Suprapubic skin (tissue), 4 donors: ENCODE measurements at regions not wholly inside any gene's neighbourhood (a gene's known extent, or its start where the extent isn't known, plus 50 kb on each side); places are given as distances from the start of the nearest gene placed in this dataset.
"Not testable (repeated sequence)": the region's sequence is repeated elsewhere in the genome, so short reads cannot be mapped to it uniquely, and the experiment has no call there.

Experiments used
- DNase-seq, 2 donors: peaks; one replicate each; pipeline ENCODE4 v3.0.0-alpha.2; 2019; ENCODE audit warnings: low spot score in 2 of 2
- H3K27ac ChIP-seq: fragments of 200-600 bp; sonication (generic); one replicate; pipeline ENCODE4 v1.5.1; 2019
- H3K27me3 ChIP-seq: fragments of 200-600 bp; sonication (generic); one replicate; pipeline ENCODE4 v1.5.1; 2019
- H3K36me3 ChIP-seq: fragments of 200-600 bp; sonication (generic); one replicate; pipeline ENCODE4 v1.5.1; 2019
- H3K4me1 ChIP-seq: fragments of 200-600 bp; sonication (generic); one replicate; pipeline ENCODE4 v1.5.1; 2019
- H3K4me3 ChIP-seq: fragments of 200-600 bp; sonication (generic); one replicate; pipeline ENCODE4 v1.5.1; 2019; ENCODE audit warnings: mild to moderate bottlenecking
- H3K9me3 ChIP-seq: fragments of 200-600 bp; sonication (generic); one replicate; pipeline ENCODE4 v1.5.1; 2019
- CTCF ChIP-seq, 2 donors: fragments of 200-600 bp in 1 of 2; fragments of 450-650 bp in 1 of 2; sonication (generic) in 1 of 2; IDR thresholded peaks; one replicate each; pipeline ENCODE4 v1.5.1; 2016 to 2019; ENCODE audit warnings: antibody characterized with exemption in 2 of 2, mild to moderate bottlenecking in 1 of 2, moderate library complexity in 1 of 2
- EP300 ChIP-seq: sonication (generic); formaldehyde crosslinking; IDR thresholded peaks from one replicate; pipeline ENCODE4 v1.6.1; 2017; ENCODE audit warnings: antibody characterized with exemption
- POLR2A ChIP-seq, 2 donors: fragments of 450-650 bp; IDR thresholded peaks; one replicate each; pipeline ENCODE4 v1.6.1; 2017; ENCODE audit warnings: antibody characterized with exemption in 2 of 2, mild to moderate bottlenecking in 2 of 2, moderate library complexity in 2 of 2
- POLR2AphosphoS5 ChIP-seq, 3 donors: sonication (generic); formaldehyde crosslinking; IDR thresholded peaks; one replicate each; pipeline ENCODE4 v1.6.1; 2017; ENCODE audit warnings: antibody characterized with exemption in 3 of 3
- WGBS: methylation state at CpG from one replicate; pipeline ENCODE4 v1.1.5; 2018; 5-methylcytosine and 5-hydroxymethylcytosine counted together

GRCh38 chr22:23457380-23457985 lies 122.6 kb downstream of the IGLL1 start:
- no peak overlapping the region for H3K4me3 ChIP-seq
- no peaks in the 10 kb centered on the region for H3K36me3 ChIP-seq
- no peak overlapping the region for H3K27ac ChIP-seq
- no peaks in the 10 kb centered on the region for H3K9me3 ChIP-seq
- no peak for DNase-seq
- WGBS = 63% methylated on average over 21 of the region's 21 CpGs
- TF ChIP-seq CTCF (IDR thresholded peaks at IDR 0.05) (no peak), POLR2A (IDR thresholded peaks at IDR 0.05) (no peak), EP300 (no peak), POLR2AphosphoS5 (IDR thresholded peaks at IDR 0.05) (no peak)
- peaks cover 14% of the 10 kb centered on the region for H3K4me1 ChIP-seq
- peaks cover 38% of the 10 kb centered on the region for H3K27me3 ChIP-seq

DNA sequence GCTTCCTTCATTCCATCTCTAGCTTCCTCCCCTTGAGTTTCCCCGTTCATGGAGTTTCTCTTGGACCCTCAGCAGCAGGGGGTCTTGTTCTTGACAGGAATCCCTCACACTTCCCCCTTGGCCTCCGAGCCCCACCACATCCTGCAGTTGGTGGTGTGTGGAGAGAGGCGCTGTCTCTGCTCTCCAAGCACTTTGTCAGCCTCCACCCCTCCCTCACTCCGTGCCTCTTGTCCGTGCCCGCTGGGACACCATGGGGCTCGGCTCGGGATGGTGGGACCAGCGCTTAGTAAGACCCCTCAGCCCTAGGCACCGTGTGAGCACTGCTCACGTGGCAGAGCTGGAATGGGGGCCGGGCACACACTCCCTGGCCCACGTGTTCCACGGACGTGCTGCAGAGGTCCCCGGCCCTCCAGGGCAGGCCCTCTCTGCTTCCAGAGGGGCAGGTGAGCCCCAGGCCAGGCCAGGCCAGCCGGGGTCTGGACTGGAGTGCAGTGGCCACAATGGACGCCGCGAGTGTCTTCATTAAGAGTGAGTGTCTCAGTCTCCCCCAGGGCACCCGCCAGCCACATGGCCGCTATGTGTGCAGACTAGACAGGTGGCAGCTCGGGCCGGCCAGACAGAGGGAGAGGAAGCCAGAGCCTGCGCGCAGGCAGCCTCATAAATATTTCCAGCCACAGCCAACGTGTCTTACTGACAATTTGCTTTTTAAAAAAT lies 123.3 kb downstream of the IGLL1 start:
- WGBS = 47% methylated on average over 17 of the region's 27 CpGs

DNA sequence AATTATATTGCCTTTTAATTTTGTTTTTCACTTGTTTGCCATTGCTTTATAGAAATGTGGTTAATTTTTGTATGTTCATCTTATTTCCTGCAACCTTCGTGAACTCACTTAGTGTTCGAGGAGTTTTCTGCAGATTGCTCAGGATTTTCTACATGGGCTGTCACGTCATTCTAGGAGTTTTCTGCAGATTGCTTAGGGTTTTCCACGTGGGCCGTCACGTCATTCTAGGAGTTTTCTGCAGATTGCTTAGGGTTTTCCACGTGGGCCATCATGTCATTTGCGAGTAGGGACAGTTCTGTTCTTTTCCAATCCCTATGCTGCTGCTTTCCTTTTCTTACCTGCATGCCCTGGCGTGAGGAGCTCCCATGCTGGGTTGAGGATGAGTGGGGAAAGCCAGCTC lies 125.7 kb downstream of the IGLL1 start:
- WGBS = 83% methylated on average over 9 of the region's 9 CpGs

More for the DNA sequence above, 123.3 kb downstream of the IGLL1 start:
- Histone ChIP-seq H3K4me1 (peaks cover 14% of the 10 kb centered on the region), H3K27me3 (peaks cover 45% of the 10 kb centered on the region)
- H3K4me3 ChIP-seq, H3K27ac ChIP-seq, H3K9me3 ChIP-seq, DNase-seq, H3K36me3 ChIP-seq: not testable (repeated sequence)

DNA sequence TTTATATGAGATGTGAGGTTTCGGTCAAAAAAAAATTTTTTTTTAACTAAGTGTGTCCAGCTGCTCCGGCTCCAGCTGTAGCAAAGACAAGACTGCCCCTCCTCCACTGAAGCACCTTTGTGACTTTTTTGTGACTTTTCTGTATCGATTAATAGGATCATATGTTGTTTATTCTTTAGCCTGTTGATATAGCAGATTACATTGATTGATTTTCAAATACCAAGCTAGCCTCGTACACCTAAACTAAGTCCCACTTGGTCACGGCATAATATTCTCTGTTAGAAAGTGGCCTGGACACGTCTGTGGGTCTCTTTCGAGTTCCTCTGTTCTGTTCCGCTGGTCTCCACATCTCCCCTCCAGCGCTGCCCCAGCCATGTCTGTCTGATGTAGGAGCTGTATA lies 126.8 kb downstream of the IGLL1 start:
- TF ChIP-seq POLR2A (IDR thresholded peaks at IDR 0.05) = no peak
- TF ChIP-seq CTCF (IDR thresholded peaks at IDR 0.05) = no peak
- TF ChIP-seq EP300 = no peak
- TF ChIP-seq POLR2AphosphoS5 (IDR thresholded peaks at IDR 0.05) = no peak
- H3K27ac ChIP-seq = no peak overlapping the region
- 90% methylated on average over 9 of the region's 9 CpGs for WGBS
- H3K36me3 ChIP-seq = no peaks in the 10 kb centered on the region
- no peak for DNase-seq
- H3K4me1 ChIP-seq = peaks cover 2% of the 10 kb centered on the region
- H3K9me3 ChIP-seq = no peaks in the 10 kb centered on the region
- H3K27me3 ChIP-seq = peaks cover 52% of the 10 kb centered on the region
- H3K4me3 ChIP-seq = no peak overlapping the region

More for the DNA sequence above, 125.7 kb downstream of the IGLL1 start:
- DNase-seq, H3K36me3 ChIP-seq, H3K4me3 ChIP-seq, H3K9me3 ChIP-seq, H3K27ac ChIP-seq: not testable (repeated sequence)
- Histone ChIP-seq H3K27me3 (peaks cover 52% of the 10 kb centered on the region), H3K4me1 (peaks cover 13% of the 10 kb centered on the region)

DNA sequence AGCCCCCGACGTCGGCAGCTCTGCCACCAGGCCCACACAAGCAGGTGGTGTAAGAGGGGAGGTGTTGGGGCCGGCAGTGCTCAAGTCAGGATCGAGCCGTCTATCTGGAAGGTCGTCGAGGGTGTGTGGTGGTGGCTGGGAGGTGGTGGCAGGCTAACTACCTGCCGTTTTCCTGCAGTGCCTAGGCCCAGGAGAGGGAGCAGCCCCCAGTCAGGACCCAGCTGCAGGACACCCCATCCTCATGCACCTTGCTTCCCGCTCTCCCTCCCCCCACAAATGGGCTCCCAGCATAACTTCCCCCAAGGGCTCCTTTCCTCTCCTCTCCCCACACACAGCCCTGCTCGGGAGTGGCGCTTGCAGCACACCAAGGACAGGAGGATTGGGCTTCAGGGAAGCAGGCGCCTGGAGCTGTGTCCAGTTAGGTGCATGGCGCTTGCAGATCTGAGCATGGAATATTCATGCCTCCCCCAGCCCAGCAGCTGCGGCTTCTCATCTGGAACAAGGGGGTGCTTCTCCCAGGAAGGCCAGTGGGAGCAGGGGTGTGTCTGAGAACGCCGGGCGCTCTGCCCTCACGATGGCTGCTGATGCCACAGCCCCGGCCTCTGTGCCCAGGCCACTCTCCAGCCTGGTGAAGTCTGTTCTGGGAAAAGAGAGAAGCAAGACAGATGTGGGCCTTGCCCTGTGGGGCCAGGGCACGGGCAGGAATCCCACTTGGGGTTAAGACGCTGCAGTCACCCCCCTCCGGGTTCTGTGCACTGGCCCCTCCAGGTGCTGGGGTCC lies 127.7 kb downstream of the IGLL1 start:
- Histone ChIP-seq H3K9me3 (no peaks in the 10 kb centered on the region), H3K27ac (no peak overlapping the region), H3K27me3 (peaks cover 48% of the 10 kb centered on the region), H3K4me3 (no peak overlapping the region), H3K36me3 (no peaks in the 10 kb centered on the region), H3K4me1 (no peaks in the 10 kb centered on the region)
- DNase-seq = no peak
- TF ChIP-seq POLR2A (IDR thresholded peaks at IDR 0.05) = no peak
- no peak for TF ChIP-seq CTCF (IDR thresholded peaks at IDR 0.05)
- TF ChIP-seq POLR2AphosphoS5 (IDR thresholded peaks at IDR 0.05) = no peak
- TF ChIP-seq EP300 = no peak
- 72% methylated on average over 9 of the region's 23 CpGs for WGBS

GRCh38 chr22:23451452-23452230 lies 128.4 kb downstream of the IGLL1 start:
- H3K4me3 ChIP-seq, DNase-seq, H3K4me1 ChIP-seq, H3K27ac ChIP-seq, H3K9me3 ChIP-seq, H3K36me3 ChIP-seq: not testable (repeated sequence)
- WGBS = 57% methylated on average over 20 of the region's 30 CpGs
- peaks cover 41% of the 10 kb centered on the region for H3K27me3 ChIP-seq

- not testable (repeated sequence) for H3K27ac ChIP-seq, H3K36me3 ChIP-seq, DNase-seq, H3K4me3 ChIP-seq, H3K9me3 ChIP-seq, H3K4me1 ChIP-seq
- 92% methylated on average over 11 of the region's 15 CpGs for WGBS
- H3K27me3 ChIP-seq = peaks cover 39% of the 10 kb centered on the region
These were observed 129.3 kb downstream of the IGLL1 start for GRCh38 chr22:23450821-23451220.
